ENCODE measurements at regions not wholly inside any gene's neighbourhood (a gene's known extent, or its start where the extent isn't known, plus 50 kb on each side); places are given as distances from the start of the nearest gene placed in this dataset.

GRCh38 chr17:77462553-77463497 is 322.1 kb downstream of the SEC14L1 start:
- no peaks in the 10 kb centered on the region for H3K9me3 Mint-ChIP-seq
- H3K4me1 Mint-ChIP-seq (ENCODE audit: low read depth) = peaks cover 66% of the 10 kb centered on the region
- H3K27ac Mint-ChIP-seq = peak overlapping the region; percentile 99
- intact Hi-C loops (cut with micrococcal nuclease) = no loop called here
- no peak for DNase-seq (ENCODE audit: low spot score)
- peak overlapping the region; percentile 99 for H3K4me3 Mint-ChIP-seq (ENCODE audit: low read depth)
- no peaks in the 10 kb centered on the region for H3K27me3 Mint-ChIP-seq (ENCODE audit: low read depth)
- peaks cover 59% of the 10 kb centered on the region for H3K36me3 Mint-ChIP-seq (ENCODE audit: low read depth)

- Mint-ChIP-seq H3K27me3 (ENCODE audit: low read depth) (no peaks in the 10 kb centered on the region), H3K36me3 (ENCODE audit: low read depth) (peaks cover 60% of the 10 kb centered on the region), H3K4me3 (ENCODE audit: low read depth) (peak overlapping the region; percentile 49), H3K27ac (peak overlapping the region; percentile 80), H3K4me1 (ENCODE audit: low read depth) (peaks cover 63% of the 10 kb centered on the region), H3K9me3 (no peaks in the 10 kb centered on the region)
- intact Hi-C loops (cut with micrococcal nuclease) = loop anchor here (1.0 kb wide), 1 partner anchor 8 kb away; no protein-coding TSS in a partner anchor
- DNase-seq (ENCODE audit: low spot score) = no peak
Measured at GRCh38 chr17:77464988-77465357, 324.2 kb downstream of the SEC14L1 start.

GRCh38 chr17:77465358-77466041 is 324.7 kb downstream of the SEC14L1 start:
- Mint-ChIP-seq H3K36me3 (ENCODE audit: low read depth) (peaks cover 63% of the 10 kb centered on the region), H3K9me3 (no peaks in the 10 kb centered on the region), H3K4me1 (ENCODE audit: low read depth) (peaks cover 66% of the 10 kb centered on the region), H3K27me3 (ENCODE audit: low read depth) (no peaks in the 10 kb centered on the region), H3K4me3 (ENCODE audit: low read depth) (peak overlapping the region; percentile 49), H3K27ac (peak overlapping the region; percentile 80)
- intact Hi-C loops (cut with micrococcal nuclease) = loop anchor here (1.0 kb wide), 1 partner anchor 8 kb away; no protein-coding TSS in a partner anchor
- DNase-seq (ENCODE audit: low spot score) = peak; percentile 77

- H3K4me1 Mint-ChIP-seq (ENCODE audit: low read depth) = peaks cover 67% of the 10 kb centered on the region
- DNase-seq (ENCODE audit: low spot score) = no peak
- H3K36me3 Mint-ChIP-seq (ENCODE audit: low read depth) = peaks cover 69% of the 10 kb centered on the region
- intact Hi-C loops (cut with micrococcal nuclease) = no loop called here
- H3K9me3 Mint-ChIP-seq = no peaks in the 10 kb centered on the region
- H3K4me3 Mint-ChIP-seq (ENCODE audit: low read depth) = peak overlapping the region; percentile 49
- H3K27ac Mint-ChIP-seq = peak overlapping the region; percentile 80
- H3K27me3 Mint-ChIP-seq (ENCODE audit: low read depth) = no peaks in the 10 kb centered on the region
Measured at GRCh38 chr17:77466140-77466539, 325.4 kb downstream of the SEC14L1 start.

GRCh38 chr17:77466596-77467223 is 325.9 kb downstream of the SEC14L1 start:
- Mint-ChIP-seq H3K4me3 (ENCODE audit: low read depth) (no peak overlapping the region), H3K36me3 (ENCODE audit: low read depth) (peaks cover 70% of the 10 kb centered on the region), H3K27me3 (ENCODE audit: low read depth) (no peaks in the 10 kb centered on the region), H3K9me3 (no peaks in the 10 kb centered on the region), H3K4me1 (ENCODE audit: low read depth) (peaks cover 67% of the 10 kb centered on the region), H3K27ac (peak overlapping the region; percentile 80)
- no peak for DNase-seq (ENCODE audit: low spot score)
- intact Hi-C loops (cut with micrococcal nuclease) = no loop called here

GRCh38 chr17:77467521-77467920 is 326.8 kb downstream of the SEC14L1 start:
- intact Hi-C loops (cut with micrococcal nuclease) = no loop called here
- no peak overlapping the region for H3K27ac Mint-ChIP-seq

GRCh38 chr17:77468897-77469296 is 328.1 kb downstream of the SEC14L1 start:
- peak overlapping the region; percentile 60 for H3K27ac Mint-ChIP-seq
- peaks cover 76% of the 10 kb centered on the region for H3K4me1 Mint-ChIP-seq (ENCODE audit: low read depth)
- peaks cover 78% of the 10 kb centered on the region for H3K36me3 Mint-ChIP-seq (ENCODE audit: low read depth)
- intact Hi-C loops (cut with micrococcal nuclease) = no loop called here
- no peaks in the 10 kb centered on the region for H3K9me3 Mint-ChIP-seq
- no peak overlapping the region for H3K4me3 Mint-ChIP-seq (ENCODE audit: low read depth)
- no peak for DNase-seq (ENCODE audit: low spot score)
- no peaks in the 10 kb centered on the region for H3K27me3 Mint-ChIP-seq (ENCODE audit: low read depth)

More at GRCh38 chr17:77467521-77467920, 326.8 kb downstream of the SEC14L1 start:
- Mint-ChIP-seq H3K36me3 (ENCODE audit: low read depth) (peaks cover 76% of the 10 kb centered on the region), H3K9me3 (no peaks in the 10 kb centered on the region), H3K4me1 (ENCODE audit: low read depth) (peaks cover 72% of the 10 kb centered on the region), H3K4me3 (ENCODE audit: low read depth) (no peak overlapping the region), H3K27me3 (ENCODE audit: low read depth) (no peaks in the 10 kb centered on the region)
- DNase-seq (ENCODE audit: low spot score) = no peak

- H3K4me1 Mint-ChIP-seq (ENCODE audit: low read depth) = peaks cover 84% of the 10 kb centered on the region
- H3K27me3 Mint-ChIP-seq (ENCODE audit: low read depth) = no peaks in the 10 kb centered on the region
- intact Hi-C loops (cut with micrococcal nuclease) = no loop called here
- DNase-seq (ENCODE audit: low spot score) = no peak
- peak overlapping the region; percentile 20 for H3K4me3 Mint-ChIP-seq (ENCODE audit: low read depth)
- H3K9me3 Mint-ChIP-seq = no peaks in the 10 kb centered on the region
- H3K27ac Mint-ChIP-seq = peak overlapping the region; percentile 90
- peaks cover 77% of the 10 kb centered on the region for H3K36me3 Mint-ChIP-seq (ENCODE audit: low read depth)
Measured at GRCh38 chr17:77470330-77470786, 329.6 kb downstream of the SEC14L1 start.

GRCh38 chr17:77470800-77471733 is 330.3 kb downstream of the SEC14L1 start:
- Mint-ChIP-seq H3K27ac (peak overlapping the region; percentile 90), H3K4me3 (ENCODE audit: low read depth) (peak overlapping the region; percentile 74), H3K9me3 (no peaks in the 10 kb centered on the region), H3K27me3 (ENCODE audit: low read depth) (no peaks in the 10 kb centered on the region), H3K4me1 (ENCODE audit: low read depth) (peaks cover 82% of the 10 kb centered on the region), H3K36me3 (ENCODE audit: low read depth) (peaks cover 78% of the 10 kb centered on the region)
- DNase-seq (ENCODE audit: low spot score) = no peak
- intact Hi-C loops (cut with micrococcal nuclease) = no loop called here

- H3K4me1 Mint-ChIP-seq (ENCODE audit: low read depth) = peaks cover 78% of the 10 kb centered on the region
- DNase-seq (ENCODE audit: low spot score) = no peak
- H3K36me3 Mint-ChIP-seq (ENCODE audit: low read depth) = peaks cover 76% of the 10 kb centered on the region
- intact Hi-C loops (cut with micrococcal nuclease) = loop anchor here (1.0 to 2.0 kb wide), 4 partner anchors 12 to 139 kb away; no protein-coding TSS in a partner anchor
- H3K27me3 Mint-ChIP-seq (ENCODE audit: low read depth) = no peaks in the 10 kb centered on the region
- H3K27ac Mint-ChIP-seq = peak overlapping the region; percentile 90
- H3K4me3 Mint-ChIP-seq (ENCODE audit: low read depth) = peak overlapping the region; percentile 74
- no peaks in the 10 kb centered on the region for H3K9me3 Mint-ChIP-seq
Measured at GRCh38 chr17:77471984-77472461, 331.3 kb downstream of the SEC14L1 start.

GRCh38 chr17:77472468-77473310 is 331.9 kb downstream of the SEC14L1 start:
- no peak for DNase-seq (ENCODE audit: low spot score)
- Mint-ChIP-seq H3K36me3 (ENCODE audit: low read depth) (peaks cover 82% of the 10 kb centered on the region), H3K27me3 (ENCODE audit: low read depth) (no peaks in the 10 kb centered on the region), H3K9me3 (no peaks in the 10 kb centered on the region), H3K27ac (peak overlapping the region; percentile 90), H3K4me3 (ENCODE audit: low read depth) (peak overlapping the region; percentile 74), H3K4me1 (ENCODE audit: low read depth) (peaks cover 84% of the 10 kb centered on the region)
- intact Hi-C loops (cut with micrococcal nuclease) = loop anchor here (1.0 to 2.0 kb wide), 5 partner anchors 7 to 140 kb away; no protein-coding TSS in a partner anchor

Measured in activated T-helper 2 cell treated with anti-CD3 and anti-CD28 coated beads, Interferon-gamma antibody, Interleukin-2, Interleukin-4, amounts not matched to agents 10 μg/mL and 5 μg/mL and 100 μg/mL, durations not matched to agents 14 hours and 24 hours and 36 hours (primary cell).